Hepatocyte (in vitro differentiated cells): ENCODE measurements at regions not wholly inside any gene's neighbourhood (a gene's known extent, or its start where the extent isn't known, plus 50 kb on each side); places are given as distances from the start of the nearest gene placed in this dataset.

Experiments used
- EZH2 ChIP-seq: fragments of 200-600 bp; sonication (generic); IDR thresholded peaks from 2 replicates; pipeline ENCODE4 v1.6.1; 2016; ENCODE audit warnings: antibody characterized with exemption, mild to moderate bottlenecking, borderline replicate concordance
- TF ChIP-seq, protein P1 (sequence below): fragments of 200-600 bp; sonication (generic); IDR thresholded peaks from 2 replicates; pipeline ENCODE4 v1.5.1; 2016; ENCODE audit warnings: antibody characterized with exemption, mild to moderate bottlenecking; ENCODE audit not compliant: poor library complexity

DNA sequence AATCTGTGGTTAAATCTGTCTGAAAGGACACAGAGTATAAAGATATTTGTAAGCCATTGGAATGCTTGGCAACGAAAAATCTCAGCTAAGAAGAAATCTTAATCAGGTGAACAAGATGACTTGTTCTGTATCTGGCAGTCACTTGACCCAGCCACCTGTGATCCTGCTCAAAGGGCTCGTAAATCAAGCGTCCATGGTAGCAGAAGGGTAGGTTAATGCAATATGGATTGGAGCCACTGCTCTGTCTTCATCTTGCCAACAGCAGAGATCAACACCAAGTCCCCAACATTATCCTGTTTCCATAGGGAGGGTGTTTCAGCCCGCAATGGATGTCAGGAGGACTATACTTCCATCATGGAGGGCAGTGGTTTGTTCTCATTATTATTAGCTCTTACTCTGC lies 378.4 kb downstream of the CDH7 start:
- TF ChIP-seq, protein P1, sequence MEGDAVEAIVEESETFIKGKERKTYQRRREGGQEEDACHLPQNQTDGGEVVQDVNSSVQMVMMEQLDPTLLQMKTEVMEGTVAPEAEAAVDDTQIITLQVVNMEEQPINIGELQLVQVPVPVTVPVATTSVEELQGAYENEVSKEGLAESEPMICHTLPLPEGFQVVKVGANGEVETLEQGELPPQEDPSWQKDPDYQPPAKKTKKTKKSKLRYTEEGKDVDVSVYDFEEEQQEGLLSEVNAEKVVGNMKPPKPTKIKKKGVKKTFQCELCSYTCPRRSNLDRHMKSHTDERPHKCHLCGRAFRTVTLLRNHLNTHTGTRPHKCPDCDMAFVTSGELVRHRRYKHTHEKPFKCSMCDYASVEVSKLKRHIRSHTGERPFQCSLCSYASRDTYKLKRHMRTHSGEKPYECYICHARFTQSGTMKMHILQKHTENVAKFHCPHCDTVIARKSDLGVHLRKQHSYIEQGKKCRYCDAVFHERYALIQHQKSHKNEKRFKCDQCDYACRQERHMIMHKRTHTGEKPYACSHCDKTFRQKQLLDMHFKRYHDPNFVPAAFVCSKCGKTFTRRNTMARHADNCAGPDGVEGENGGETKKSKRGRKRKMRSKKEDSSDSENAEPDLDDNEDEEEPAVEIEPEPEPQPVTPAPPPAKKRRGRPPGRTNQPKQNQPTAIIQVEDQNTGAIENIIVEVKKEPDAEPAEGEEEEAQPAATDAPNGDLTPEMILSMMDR = no peak
- no peak for TF ChIP-seq EZH2
